Activated CD4-positive, alpha-beta T cell treated with anti-CD3 and anti-CD28 coated beads for 4 hours (primary cell): ENCODE measurements at regions not wholly inside any gene's neighbourhood (a gene's known extent, or its start where the extent isn't known, plus 50 kb on each side); places are given as distances from the start of the nearest gene placed in this dataset.
"Not testable (repeated sequence)": the region's sequence is repeated elsewhere in the genome, so short reads cannot be mapped to it uniquely, and the experiment has no call there.

Experiments
- DNase-seq, 2 donors: peaks; one replicate each; pipeline ENCODE4 v3.0.0-alpha.2; 2020

- DNase-seq, result no peak
Measured at GRCh38 chr5:82639393-82640144, 361.4 kb upstream of the RPS23 start.

GRCh38 chr5:82636591-82636990 is 358.4 kb upstream of the RPS23 start:
- no peak for DNase-seq

GRCh38 chr5:82635561-82636288 is 357.6 kb upstream of the RPS23 start:
- DNase-seq, result no peak

GRCh38 chr5:82628364-82628910 is 350.3 kb upstream of the RPS23 start:
- DNase-seq, result no peak

- not testable (repeated sequence) for DNase-seq
Measured at GRCh38 chr5:82626905-82627591, 348.9 kb upstream of the RPS23 start.

- DNase-seq, result not testable (repeated sequence)
Measured at GRCh38 chr5:82626012-82626411, 347.9 kb upstream of the RPS23 start.

GRCh38 chr5:82624062-82624461 is 345.9 kb upstream of the RPS23 start:
- no peak for DNase-seq

- DNase-seq, result no peak
Measured at GRCh38 chr5:82622711-82623514, 344.8 kb upstream of the RPS23 start.

GRCh38 chr5:82622205-82622604 is 344.1 kb upstream of the RPS23 start:
- DNase-seq, result no peak

GRCh38 chr5:82620957-82621600 is 342.9 kb upstream of the RPS23 start:
- DNase-seq, result no peak

GRCh38 chr5:82619097-82619496 is 340.9 kb upstream of the RPS23 start:
- no peak for DNase-seq

GRCh38 chr5:82614706-82615105 is 336.6 kb upstream of the RPS23 start:
- DNase-seq, result no peak

- DNase-seq, result no peak
Measured at GRCh38 chr5:82613891-82614290, 335.7 kb upstream of the RPS23 start.

- DNase-seq, result no peak
Measured at GRCh38 chr5:82610686-82611085, 332.5 kb upstream of the RPS23 start.

- no peak for DNase-seq
Measured at GRCh38 chr5:82605441-82605973, 327.4 kb upstream of the RPS23 start.

- DNase-seq, result no peak
Measured at GRCh38 chr5:82603033-82603987, 325.2 kb upstream of the RPS23 start.

- DNase-seq, result no peak
Measured at GRCh38 chr5:82601861-82602260, 323.7 kb upstream of the RPS23 start.

- DNase-seq, result no peak
Measured at GRCh38 chr5:82601077-82601476, 322.9 kb upstream of the RPS23 start.

GRCh38 chr5:82599692-82600091 is 321.5 kb upstream of the RPS23 start:
- DNase-seq, result no peak

- no peak for DNase-seq
Measured at GRCh38 chr5:82599030-82599429, 320.9 kb upstream of the RPS23 start.

- DNase-seq, result no peak
Measured at GRCh38 chr5:82597437-82597836, 319.3 kb upstream of the RPS23 start.
